Esophagus squamous epithelium (tissue), 5 donors: ENCODE measurements at regions not wholly inside any gene's neighbourhood (a gene's known extent, or its start where the extent isn't known, plus 50 kb on each side); places are given as distances from the start of the nearest gene placed in this dataset.

Experiments used
- DNase-seq: peaks from one replicate; lab custom pipeline; 2025; lab: John Stamatoyannopoulos, UW
- H3K27ac ChIP-seq, 4 donors: fragments of 200-600 bp; sonication (generic); one replicate each; pipeline ENCODE4 v1.5.1; 2016 to 2019; ENCODE audit warnings: mild to moderate bottlenecking in 1 of 4
- H3K27me3 ChIP-seq, 4 donors: fragments of 200-600 bp; sonication (generic); 1 replicate in 3 of 4; 2 replicates in 1 of 4; pipeline versions ENCODE4 v1.5.1 to v1.6.0; 2017 to 2021; ENCODE audit warnings: antibody characterized with exemption in 1 of 4
- H3K36me3 ChIP-seq, 3 donors: fragments of 200-600 bp; sonication (generic); one replicate each; pipeline ENCODE4 v1.5.1; 2016 to 2019
- H3K4me1 ChIP-seq, 3 donors: fragments of 200-600 bp; sonication (generic); one replicate each; pipeline ENCODE4 v1.5.1; 2017 to 2019
- H3K4me3 ChIP-seq, 4 donors: fragments of 200-600 bp; sonication (generic); 1 replicate in 3 of 4; 2 replicates in 1 of 4; pipeline ENCODE4 v1.5.1; 2016 to 2019; ENCODE audit warnings: mild to moderate bottlenecking in 2 of 4, moderate library complexity in 1 of 4
- H3K9me3 ChIP-seq, 3 donors: fragments of 200-600 bp; sonication (generic); one replicate each; pipeline ENCODE4 v1.5.1; 2016 to 2019
- POLR2A ChIP-seq, 4 donors: fragments of 450-650 bp; IDR thresholded peaks; one replicate each; pipeline ENCODE4 v1.6.1; 2017; ENCODE audit warnings: antibody characterized with exemption in 4 of 4, mild to moderate bottlenecking in 4 of 4, moderate library complexity in 3 of 4
- WGBS, 2 donors: methylation state at CpG; one replicate each; pipeline ENCODE4 v1.1.5; 2018; 5-methylcytosine and 5-hydroxymethylcytosine counted together
- intact Hi-C: fragments of 100-400 bp; cut with DNase I; formaldehyde crosslinking; loops from one replicate; pipeline ENCODE4 v1.15.0; 2022
- TF ChIP-seq, protein P1 (sequence below), 6 experiments: fragments of 450-650 bp in 4 of 6; fragments of 200-600 bp in 2 of 6; sonication (generic) in 2 of 6; IDR thresholded peaks; one replicate each; pipeline ENCODE4 v1.5.1; 2016 to 2019; ENCODE audit warnings: antibody characterized with exemption in 6 of 6, mild to moderate bottlenecking in 4 of 6, moderate library complexity in 4 of 6
- donor health status: DM: yes; HTN: yes; CAD: no.

DNA sequence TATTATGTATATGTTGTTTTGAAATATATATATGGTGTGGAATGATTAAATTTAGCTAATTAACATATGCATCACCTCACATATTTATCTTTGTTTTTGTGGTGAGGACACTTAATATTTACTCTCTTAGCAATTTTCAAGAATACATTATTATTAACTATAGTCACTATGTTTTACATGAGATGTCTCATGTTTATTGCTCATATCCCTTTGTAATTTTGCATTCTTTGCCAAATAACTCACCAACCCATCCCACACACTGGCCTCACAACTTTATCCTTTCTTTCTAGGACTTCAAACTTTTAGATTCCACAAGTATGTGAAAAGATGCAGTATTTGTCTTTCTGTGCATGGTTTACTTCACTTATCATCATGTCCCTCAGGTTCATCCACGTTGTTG, 950.2 kb upstream of the CADM2 start:
- DNase-seq, result no peak
- Histone ChIP-seq H3K4me1 (no peaks in the 10 kb centered on the region), H3K27me3 (no peaks in the 10 kb centered on the region), H3K4me3 (no peak overlapping the region), H3K27ac (no peak overlapping the region), H3K9me3 (no peaks in the 10 kb centered on the region), H3K36me3 (no peaks in the 10 kb centered on the region)
- TF ChIP-seq POLR2A (IDR thresholded peaks at IDR 0.05), result no peak
- TF ChIP-seq, protein P1, sequence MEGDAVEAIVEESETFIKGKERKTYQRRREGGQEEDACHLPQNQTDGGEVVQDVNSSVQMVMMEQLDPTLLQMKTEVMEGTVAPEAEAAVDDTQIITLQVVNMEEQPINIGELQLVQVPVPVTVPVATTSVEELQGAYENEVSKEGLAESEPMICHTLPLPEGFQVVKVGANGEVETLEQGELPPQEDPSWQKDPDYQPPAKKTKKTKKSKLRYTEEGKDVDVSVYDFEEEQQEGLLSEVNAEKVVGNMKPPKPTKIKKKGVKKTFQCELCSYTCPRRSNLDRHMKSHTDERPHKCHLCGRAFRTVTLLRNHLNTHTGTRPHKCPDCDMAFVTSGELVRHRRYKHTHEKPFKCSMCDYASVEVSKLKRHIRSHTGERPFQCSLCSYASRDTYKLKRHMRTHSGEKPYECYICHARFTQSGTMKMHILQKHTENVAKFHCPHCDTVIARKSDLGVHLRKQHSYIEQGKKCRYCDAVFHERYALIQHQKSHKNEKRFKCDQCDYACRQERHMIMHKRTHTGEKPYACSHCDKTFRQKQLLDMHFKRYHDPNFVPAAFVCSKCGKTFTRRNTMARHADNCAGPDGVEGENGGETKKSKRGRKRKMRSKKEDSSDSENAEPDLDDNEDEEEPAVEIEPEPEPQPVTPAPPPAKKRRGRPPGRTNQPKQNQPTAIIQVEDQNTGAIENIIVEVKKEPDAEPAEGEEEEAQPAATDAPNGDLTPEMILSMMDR (IDR thresholded peaks at IDR 0.05), result no peak
- WGBS, 2 donors, result 33 to 46% methylated on average over 1 of the region's 1 CpG
- intact Hi-C loops, result no loop called here

DNA sequence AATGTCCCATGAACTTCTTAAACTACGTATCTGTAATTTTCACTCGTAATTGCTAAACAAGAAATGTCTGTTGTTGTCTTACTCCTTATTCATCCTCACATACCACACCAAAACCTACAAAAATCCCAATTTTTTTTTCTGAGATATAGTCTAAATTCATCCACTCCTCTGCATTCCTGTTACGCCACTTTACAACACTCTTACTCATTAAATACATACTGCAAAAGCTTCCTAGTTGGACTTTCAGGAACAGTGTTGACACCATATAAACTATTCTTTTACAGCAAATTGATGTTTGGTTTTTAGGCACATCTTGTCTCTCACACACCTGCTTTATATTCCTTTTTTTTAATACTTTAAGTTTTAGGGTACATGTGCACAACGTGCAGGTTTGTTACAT, 934.9 kb upstream of the CADM2 start:
- Histone ChIP-seq H3K9me3 (no peaks in the 10 kb centered on the region), H3K4me1 (no peaks in the 10 kb centered on the region), H3K27me3 (no peaks in the 10 kb centered on the region), H3K36me3 (no peaks in the 10 kb centered on the region), H3K27ac (no peak overlapping the region), H3K4me3 (no peak overlapping the region)
- DNase-seq, result no peak
- no peak for TF ChIP-seq POLR2A (IDR thresholded peaks at IDR 0.05)
- TF ChIP-seq, protein P1 (IDR thresholded peaks at IDR 0.05), result no peak
- 85 to 89% methylated on average over 4 of the region's 4 CpGs for WGBS, 2 donors
- intact Hi-C loops, result no loop called here

DNA sequence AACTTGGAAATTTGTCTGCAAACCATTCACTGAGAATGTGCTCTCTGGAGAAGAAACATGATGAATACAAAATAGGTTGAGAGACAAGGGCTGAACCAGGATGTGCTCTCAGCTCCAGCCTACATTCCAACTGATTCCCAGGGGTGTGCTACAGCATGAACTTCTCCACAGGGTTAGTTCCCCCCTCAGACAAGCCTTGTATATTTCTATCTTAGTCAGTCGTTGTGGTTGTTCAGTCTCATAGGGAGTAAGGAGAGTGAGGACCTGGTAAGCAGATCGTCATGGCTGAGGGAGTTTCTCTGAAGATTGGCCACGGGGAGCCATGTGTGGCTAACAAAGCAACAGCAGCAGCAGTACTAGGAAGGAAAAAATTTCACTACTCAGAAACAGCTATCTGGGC, 919.7 kb upstream of the CADM2 start:
- Histone ChIP-seq H3K36me3 (no peaks in the 10 kb centered on the region), H3K4me1 (no peaks in the 10 kb centered on the region), H3K27me3 (no peaks in the 10 kb centered on the region), H3K27ac (no peak overlapping the region), H3K4me3 (no peak overlapping the region), H3K9me3 (no peaks in the 10 kb centered on the region)
- 66 to 73% methylated on average over 2 to 3 of the region's 3 CpGs for WGBS, 2 donors
- intact Hi-C loops, result no loop called here
- no peak for TF ChIP-seq POLR2A (IDR thresholded peaks at IDR 0.05)
- TF ChIP-seq, protein P1 (IDR thresholded peaks at IDR 0.05), result no peak
- no peak for DNase-seq

DNA sequence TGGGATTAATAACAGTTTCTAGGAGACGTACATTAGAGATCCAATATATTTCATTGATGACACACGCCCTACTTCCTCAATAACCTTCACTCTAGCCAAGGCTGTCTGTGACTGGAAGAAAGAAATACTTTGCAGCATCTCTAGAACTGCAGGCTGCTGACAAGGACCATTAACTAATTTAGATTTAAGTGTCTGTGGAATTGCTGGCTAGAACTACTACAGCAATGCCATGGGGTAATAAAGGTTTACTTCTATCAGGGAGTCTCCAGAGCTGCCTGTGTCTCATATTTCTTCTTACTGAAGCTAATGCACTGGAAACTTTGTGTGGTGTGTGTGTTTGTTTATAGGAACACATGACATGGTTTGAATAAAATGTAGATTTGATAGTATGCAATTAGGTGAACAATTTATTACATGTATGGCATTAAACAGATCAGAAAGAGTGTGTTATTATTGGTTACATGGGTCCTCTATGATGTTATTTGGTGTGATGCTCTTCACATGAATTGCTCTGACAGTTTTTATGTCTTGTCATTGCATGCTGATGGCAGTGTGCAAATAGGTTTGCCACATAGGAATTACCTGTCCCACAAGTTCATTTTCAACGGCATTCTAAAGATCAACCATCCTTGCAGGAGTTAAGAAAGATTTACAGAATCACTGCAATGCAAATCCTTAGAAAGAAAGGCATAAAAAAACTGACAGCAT, 916.2 kb upstream of the CADM2 start:
- WGBS, 2 donors, result 54 to 61% methylated on average over 3 of the region's 3 CpGs

DNA sequence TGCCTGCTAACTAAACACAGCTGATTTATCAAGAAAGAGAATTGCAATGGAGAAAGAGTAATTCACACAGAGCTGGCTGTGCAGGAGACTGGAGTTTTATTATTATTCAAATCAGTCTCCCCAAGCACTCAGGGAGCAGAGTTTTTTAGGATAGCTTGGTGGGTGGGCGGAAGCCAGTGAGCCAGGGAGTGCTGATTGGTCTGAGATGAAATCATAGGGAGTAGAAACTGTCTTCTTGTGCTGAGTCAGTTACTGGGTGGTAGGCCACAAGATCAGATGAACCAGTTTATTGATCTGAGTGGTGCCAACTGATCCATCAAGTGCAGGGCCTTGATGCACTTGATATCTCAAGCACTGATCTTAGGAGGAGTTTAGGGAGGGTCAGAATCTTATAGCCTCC, 891.9 kb upstream of the CADM2 start:
- no peak for DNase-seq
- no peak overlapping the region for H3K4me3 ChIP-seq
- no peaks in the 10 kb centered on the region for H3K36me3 ChIP-seq
- TF ChIP-seq POLR2A (IDR thresholded peaks at IDR 0.05), result no peak
- TF ChIP-seq, protein P1 (IDR thresholded peaks at IDR 0.05), result no peak
- H3K27ac ChIP-seq, result no peak overlapping the region
- WGBS, 2 donors, result 90% methylated on average over 1 of the region's 1 CpG; no CpG with 5 or more reads in 1 of the 2 donors
- no peaks in the 10 kb centered on the region for H3K4me1 ChIP-seq
- intact Hi-C loops, result no loop called here
- no peaks in the 10 kb centered on the region for H3K27me3 ChIP-seq
- H3K9me3 ChIP-seq, result no peaks in the 10 kb centered on the region

More for the DNA sequence above, 916.2 kb upstream of the CADM2 start:
- no peak for DNase-seq
- H3K4me1 ChIP-seq, result no peaks in the 10 kb centered on the region
- H3K27me3 ChIP-seq, result no peaks in the 10 kb centered on the region
- no peaks in the 10 kb centered on the region for H3K9me3 ChIP-seq
- no peak overlapping the region for H3K27ac ChIP-seq
- TF ChIP-seq, protein P1 (IDR thresholded peaks at IDR 0.05), result no peak
- TF ChIP-seq POLR2A (IDR thresholded peaks at IDR 0.05), result no peak
- intact Hi-C loops, result no loop called here
- H3K36me3 ChIP-seq, result no peaks in the 10 kb centered on the region
- no peak overlapping the region for H3K4me3 ChIP-seq
